SHP77 (cell line): ENCODE measurements at regions not wholly inside any gene's neighbourhood (a gene's known extent, or its start where the extent isn't known, plus 50 kb on each side); places are given as distances from the start of the nearest gene placed in this dataset.
"Not testable (repeated sequence)": the region's sequence is repeated elsewhere in the genome, so short reads cannot be mapped to it uniquely, and the experiment has no call there.

Experiments
- DNase-seq, 2 experiments: peaks; one replicate each; lab custom pipeline; 2025; lab: John Stamatoyannopoulos, UW

- DNase-seq: no peak
Measured at GRCh38 chrX:34270434-34270833, 138.3 kb upstream of the FAM47A start.

DNA sequence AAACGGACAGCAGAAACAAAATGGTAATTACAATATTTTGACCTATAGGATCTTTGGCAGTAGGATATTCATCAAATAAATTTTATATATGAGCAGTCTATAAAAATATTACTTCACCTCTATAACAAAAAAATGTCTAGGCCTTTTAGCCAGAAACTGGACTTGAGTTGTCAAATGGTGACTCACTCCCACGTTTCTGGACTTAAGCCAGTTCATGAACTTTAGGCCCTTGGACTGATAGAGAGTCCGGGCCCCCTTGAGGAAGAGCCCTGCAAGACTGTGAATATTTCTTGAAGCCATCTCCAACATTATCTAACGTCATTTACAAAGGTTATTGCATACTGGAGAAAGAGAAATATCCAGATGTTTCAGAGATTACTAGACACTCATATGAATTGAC lies 106.8 kb upstream of the FAM47A start:
- no peak for DNase-seq

DNA sequence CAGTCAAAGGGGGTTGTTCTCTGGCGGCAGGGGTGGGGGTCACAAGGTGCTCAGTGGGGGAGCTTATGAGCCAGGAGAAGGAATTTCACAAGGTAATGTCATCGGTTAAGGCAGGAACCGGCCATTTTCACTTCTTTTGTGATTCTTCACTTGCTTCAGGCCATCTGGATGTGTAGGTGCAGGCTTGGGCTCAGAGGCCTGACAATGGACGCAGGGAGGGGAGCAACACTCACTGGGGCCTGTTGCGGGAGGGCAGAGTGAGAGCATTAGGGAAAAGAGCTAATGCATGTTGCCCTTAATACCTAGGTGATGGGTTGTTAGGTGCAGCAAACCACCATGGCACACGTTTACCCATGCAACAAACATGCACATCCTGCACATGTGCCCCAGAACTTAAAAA lies 98.0 kb upstream of the FAM47A start:
- DNase-seq: not testable (repeated sequence)

GRCh38 chrX:34227804-34228203 lies 95.7 kb upstream of the FAM47A start:
- no peak for DNase-seq

DNA sequence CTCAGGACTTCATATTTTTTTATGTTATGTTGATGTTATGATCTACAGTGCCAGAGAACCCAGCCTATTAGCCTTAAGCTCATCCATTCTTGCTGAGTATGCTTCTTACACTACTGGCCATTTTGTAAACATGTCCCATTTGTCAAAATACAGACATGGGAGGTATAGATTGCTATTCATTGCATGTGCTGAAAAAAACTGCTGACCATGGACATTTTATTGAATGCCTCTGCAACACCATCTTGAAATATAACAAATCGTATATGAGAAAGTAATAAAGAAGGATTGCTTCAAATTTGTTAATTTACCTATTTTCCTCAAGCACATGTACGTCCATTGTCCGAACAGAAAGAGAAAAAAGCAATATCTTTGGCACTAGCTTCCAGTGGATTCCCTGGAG lies 91.5 kb upstream of the FAM47A start:
- DNase-seq: no peak

GRCh38 chrX:34218063-34218462 lies 85.9 kb upstream of the FAM47A start:
- no peak for DNase-seq

GRCh38 chrX:34197946-34198345 lies 65.8 kb upstream of the FAM47A start:
- DNase-seq: no peak
